ENCODE measurements at regions not wholly inside any gene's neighbourhood (a gene's known extent, or its start where the extent isn't known, plus 50 kb on each side); places are given as distances from the start of the nearest gene placed in this dataset.

DNA sequence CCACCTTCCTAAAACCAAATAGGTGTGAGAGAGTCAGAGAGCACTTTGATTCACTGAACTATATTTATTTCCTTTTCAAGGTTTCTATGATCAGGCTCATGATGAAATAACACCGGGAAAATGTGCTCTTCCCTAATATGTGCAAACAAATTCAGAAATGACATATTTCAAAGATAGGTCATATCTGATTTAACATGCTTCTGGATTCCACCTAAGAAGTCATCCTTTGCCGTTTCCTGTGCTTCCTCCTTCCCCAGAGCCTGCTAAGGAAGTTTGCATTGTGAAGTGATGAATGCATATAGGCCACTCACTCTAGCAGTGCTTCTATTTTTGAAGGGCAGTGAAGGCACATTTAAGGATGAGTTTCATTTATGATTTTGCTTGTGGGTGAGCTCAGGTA lies 327.6 kb downstream of the TDRD15 start:
- no peak for DNase-seq

DNA sequence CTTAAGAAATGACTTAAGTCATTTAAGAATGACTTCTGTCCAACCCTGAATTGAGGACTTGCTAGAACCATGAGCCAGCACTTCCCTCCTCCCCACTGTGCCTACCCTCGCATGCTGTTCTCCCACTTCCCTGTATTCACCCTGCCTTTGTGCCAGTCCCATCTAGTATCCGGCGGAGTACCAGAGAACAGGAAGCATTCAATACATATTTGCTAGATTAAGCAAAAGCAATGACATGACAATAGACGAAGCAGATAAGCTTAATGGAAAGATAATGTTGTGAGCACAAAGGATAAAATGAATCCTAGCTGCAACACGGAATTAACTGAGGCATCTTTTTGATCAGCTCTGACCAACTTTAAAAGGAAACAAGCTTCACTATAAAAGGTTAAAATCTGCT lies 328.5 kb downstream of the TDRD15 start:
- DNase-seq: no peak

DNA sequence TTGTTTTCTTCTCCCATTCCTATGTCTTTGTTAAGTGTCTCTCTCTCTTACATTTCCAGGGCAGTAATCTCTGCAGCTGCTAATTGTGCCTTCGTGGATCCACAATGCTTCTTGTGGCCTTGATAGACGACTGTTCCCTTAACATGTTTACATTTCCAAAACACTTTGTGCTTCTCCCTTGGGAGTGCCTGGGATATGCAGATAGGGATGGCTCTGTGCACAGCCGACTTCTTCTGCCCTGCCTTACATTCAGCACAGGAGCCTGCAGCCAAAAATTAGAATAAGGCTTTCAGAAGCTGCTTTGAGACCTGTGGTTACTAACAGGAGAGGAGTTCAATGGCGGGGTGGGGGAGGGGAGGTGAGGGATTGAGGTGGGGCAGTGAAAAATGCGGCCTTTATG lies 328.9 kb downstream of the TDRD15 start:
- no peak for DNase-seq

DNA sequence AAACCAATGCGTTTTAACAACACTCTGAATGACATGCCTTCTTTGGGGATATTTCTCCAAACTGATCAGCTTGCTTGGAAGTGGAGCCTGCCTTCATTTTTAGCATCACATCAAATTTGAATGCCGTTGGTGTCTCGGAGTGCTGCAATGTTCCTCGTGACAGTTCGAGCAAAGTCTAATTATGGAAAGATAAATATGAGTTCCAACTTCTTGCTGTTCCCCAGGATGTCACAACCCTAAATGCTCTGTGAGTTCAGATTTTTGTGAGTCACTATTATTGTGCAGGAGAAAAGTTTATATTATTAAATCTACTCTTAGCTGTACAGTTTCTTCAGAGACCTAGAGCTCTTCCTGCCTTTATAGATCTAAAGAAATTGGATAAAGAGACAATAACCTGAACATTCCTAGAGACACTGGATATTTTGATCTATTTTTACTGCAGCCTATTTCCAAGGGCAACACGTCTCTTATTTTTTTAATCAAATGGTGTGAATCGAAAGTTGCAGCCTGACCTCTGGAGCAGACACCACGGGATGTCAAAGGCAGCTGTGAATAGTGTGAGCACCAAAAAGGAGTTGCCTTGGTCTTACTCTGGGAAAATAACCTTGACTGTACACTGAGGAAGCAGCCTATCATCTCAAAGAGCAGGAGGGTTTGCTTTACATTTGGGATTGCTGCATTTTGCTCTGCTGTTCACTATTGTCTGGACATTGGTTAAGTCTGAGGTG lies 330.1 kb downstream of the TDRD15 start:
- no peak for DNase-seq

DNA sequence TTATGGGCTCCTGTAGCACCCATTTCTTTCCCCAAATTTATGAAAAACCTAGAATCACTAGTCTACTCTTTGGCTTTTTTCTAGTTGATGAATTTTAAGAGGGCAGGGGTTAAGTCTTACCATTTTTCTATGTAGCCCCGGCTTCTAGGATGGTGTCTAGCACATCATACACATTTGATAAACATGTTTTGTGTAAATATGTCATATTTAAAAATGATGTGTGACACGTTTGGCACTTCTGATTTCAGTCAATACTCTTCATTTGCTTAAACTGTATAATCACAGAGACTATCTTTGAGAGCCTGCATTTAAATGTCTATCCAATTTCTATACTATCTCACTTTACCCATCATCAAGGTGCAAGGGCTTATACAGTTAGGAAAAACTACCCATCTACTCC lies 331.1 kb downstream of the TDRD15 start:
- no peak for DNase-seq

DNA sequence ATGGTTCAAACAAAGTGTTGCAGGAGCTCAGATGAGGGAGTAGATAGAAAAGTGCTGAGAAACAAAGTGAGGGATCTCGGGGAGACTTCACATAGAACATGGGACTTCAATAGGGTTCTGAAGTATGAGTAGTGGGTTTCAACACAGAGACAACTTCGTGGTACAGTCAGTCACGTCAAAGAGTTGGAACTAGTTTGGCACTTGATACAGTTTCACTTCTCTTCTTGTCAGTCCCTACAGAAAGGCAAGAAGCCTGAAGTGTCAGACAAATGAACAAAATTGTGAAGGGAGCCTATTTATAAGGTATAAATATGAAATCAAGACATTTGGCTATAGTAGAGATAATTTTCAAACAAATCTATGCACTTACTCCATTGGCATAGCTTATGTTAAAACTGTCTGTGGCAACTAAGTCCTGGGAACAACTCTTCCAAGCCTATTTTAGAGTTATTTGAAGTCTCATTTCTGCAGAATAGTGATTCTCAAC lies 338.0 kb downstream of the TDRD15 start:
- no peak for DNase-seq

DNA sequence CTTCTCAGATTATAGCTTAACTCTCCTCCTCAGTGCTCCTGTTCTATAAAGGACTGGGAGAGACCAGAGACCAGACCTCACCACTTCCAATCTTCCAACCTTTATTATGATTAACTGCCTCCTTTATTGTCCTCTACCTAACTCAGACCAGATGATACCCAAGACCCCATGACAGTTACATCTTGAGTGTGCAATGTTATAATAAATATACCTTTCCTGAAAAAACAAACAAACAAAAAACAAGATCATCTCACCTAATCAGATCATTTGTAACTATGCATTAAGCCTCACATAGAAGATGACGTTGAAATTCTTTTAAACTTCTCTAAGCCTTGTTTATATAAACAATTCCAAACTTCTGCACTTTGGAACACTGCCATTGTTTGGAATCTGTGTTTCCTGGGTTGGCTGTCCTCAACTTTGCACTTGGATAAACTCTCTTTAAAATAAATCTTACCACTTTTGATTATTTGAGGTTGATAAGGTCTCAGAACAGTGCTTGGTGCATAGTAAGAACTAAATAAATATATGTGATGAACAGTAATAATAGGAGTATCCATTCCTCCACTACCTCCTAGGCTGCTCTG lies 342.7 kb downstream of the TDRD15 start:
- no peak for DNase-seq

DNA sequence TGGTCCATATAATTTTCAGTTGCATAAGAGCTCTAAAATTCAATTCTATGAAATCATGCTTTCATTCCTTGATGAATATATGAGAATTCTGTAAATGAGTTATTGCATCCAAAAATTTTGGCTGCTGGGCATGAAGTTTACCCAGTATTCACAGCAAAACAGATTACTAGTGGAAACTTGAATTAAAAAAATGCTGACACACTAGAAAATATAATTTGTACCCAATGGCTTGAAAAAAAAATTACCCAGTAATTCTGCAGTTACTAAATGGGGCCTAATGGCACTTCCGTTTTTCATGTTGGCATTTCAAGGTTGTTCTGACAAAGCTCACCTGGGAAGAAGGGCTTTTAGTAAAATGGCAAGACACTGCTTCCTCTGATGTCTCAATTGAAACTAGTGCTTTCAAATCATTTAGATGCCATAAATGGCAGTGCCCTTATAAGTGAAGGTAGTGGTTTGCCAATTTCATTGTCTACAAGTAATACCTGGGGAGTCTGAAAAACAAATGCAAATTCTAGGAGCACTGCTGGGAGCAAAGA lies 343.6 kb downstream of the TDRD15 start:
- no peak for DNase-seq

DNA sequence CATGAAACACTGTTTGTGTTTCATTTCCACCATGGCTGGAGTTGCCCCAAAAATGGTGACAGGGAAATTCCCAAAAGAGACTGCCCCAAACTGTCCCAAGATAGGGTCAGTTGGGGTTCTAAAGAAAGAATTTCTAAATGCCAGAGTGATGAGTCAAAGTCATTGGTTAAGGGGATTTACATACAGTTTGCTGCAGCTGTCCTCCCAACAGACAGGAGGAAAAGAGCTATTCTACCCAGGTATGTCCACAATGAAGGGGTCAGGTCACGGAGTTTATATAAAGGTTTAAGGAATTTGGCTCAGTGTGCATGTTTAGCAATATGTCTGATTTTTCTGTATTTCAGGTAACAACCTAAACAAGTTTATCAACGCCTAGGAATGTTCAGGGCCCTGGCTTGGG lies 344.1 kb downstream of the TDRD15 start:
- DNase-seq: no peak

DNA sequence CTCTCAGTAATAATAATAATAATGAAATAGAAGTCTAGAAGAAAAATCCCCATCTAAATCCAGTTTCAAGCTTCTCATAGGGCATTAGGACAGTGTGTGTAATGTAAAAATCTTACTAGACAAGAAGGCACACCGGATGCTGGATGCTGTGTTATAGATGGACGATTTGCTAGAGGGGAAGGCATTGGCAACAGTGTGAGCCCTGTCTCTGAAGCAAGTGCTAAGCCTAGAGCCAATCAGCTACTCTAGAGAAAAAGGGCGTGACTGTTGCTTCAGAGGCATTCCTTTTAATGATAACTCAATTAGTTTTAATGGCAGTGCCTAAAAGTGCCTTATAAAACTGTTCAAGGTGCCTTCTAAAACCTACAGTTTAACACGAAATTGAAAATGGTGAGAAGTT lies 344.9 kb downstream of the TDRD15 start:
- no peak for DNase-seq

DNA sequence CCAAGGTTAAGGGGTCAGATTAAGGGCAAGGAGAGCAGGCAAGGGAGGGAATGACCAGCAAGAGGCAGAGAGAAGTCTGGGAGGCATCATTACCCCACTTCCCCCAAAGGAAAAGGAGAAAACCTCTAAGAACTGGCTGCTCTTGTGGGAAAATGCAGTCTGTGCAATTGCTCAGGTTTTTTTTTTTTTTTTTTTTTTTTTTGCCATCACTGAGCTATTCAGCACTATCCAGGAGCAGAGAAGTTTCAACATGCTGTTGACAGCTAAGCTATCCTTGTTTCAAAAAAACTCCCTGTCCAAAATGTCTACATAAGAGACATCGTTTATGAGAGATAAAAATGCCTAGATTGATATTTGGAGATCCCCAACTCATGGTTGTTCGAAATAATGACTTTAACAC lies 345.4 kb downstream of the TDRD15 start:
- DNase-seq: no peak

DNA sequence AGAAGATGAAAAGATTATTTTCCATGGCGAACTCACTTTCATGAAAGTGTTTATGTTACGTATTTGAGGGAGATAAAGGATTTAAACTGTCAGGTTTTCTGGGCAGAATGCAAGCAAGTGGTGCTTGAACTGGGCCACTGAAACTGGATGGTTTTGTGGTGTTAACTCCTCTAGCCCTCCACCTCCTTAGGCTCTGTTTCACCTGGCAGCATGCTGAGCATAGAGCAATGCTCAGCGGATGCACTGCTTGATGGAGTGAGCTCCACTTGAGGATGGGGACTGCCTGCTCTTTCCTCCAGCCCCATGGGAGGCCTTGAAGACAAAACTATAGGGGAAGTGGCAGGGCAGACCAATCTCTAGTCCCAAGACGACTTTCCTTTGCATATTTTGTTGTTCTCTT lies 345.8 kb downstream of the TDRD15 start:
- no peak for DNase-seq

DNA sequence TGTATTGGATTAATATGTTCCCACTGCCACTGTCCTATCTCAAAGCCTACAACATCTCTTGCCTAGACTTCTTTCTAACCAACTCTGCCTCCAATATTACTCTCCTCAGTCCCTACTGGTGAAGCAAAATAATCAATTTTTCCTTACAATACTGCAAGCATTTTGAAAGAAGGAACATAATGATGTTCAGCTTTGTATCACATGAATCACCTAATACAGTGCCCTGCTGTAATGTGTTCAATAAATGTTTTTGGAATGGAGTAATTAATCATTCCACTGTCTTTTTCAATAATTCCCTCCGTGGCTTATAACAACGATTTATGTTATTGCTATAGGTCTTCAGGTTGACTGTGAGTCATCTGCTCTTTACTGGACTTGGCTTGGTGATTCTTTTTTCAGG lies 356.4 kb downstream of the TDRD15 start:
- DNase-seq: no peak

DNA sequence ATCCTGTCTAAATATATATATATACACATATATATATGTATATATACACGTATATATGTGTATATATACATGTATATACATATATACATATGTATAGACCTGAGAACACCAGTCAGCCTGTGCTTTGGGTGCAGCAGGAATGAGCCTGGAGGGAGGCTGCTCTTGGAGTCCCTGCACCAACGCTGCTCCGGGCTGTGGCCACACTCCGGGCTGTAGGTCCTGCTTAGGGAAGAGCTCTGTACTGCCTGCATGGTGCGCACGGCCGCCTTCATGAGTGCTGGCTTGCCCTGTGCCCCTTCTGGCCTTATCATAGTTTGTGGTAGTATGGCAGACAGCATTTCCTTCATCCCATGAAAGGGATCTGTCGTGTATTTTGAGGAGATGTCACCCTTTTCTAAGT lies 360.9 kb downstream of the TDRD15 start:
- DNase-seq: no peak

DNA sequence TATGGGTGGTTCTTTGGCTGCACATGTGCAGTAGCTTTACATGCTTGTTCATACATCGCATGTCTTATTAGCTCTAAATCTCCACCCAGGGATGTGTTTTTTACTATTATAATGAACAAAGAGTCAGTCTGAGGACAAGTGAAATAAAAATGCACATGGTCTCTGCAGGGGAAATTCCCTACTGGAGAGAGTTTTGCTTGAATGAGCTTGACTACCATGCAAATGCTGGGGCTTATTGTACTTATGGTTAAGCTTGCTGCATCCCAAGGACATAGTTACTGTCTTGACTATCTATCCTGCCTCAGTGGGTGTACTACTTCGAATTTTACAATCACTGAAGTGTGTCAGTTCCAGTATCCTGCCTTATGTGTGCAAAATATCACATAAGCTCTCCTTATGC lies 362.7 kb downstream of the TDRD15 start:
- DNase-seq: no peak

DNA sequence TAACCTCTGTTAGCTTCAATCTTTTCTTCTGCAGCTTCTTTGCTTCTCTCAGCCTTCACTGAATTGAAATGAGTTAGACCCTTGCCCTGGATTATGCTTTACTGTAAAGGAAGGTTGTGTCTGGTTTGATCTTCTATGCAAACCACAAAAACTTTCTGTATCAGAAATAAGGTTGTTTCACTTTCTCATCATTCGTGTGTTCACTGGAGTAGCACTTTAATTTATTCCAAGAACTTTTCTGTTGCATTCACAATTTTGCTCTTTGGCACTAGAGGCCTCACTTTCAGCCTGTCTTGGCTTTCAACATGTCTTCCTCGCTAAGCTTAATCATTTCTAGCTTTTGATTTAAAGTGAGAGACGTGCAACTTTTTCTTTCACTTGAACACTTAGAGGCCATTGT lies 365.3 kb downstream of the TDRD15 start:
- DNase-seq: no peak

DNA sequence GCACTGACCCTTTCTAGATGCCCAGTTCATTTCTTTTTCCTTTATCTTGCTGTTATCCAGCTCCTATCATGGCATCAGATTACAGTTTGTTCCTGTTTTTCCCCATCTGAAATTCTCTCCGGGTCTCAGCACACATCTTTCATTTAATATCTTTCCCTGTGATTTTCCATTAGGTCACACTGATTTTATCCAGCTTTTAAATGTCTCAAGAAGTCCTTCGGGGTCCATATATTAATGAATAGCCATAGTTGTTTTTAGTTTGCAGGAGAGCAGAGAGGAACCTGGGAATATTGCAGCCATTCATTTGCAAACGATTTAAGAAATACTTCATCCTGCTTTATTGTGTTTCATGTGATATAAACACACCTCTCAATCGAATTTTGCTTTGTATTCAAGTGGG lies 374.2 kb downstream of the TDRD15 start:
- DNase-seq: no peak

DNA sequence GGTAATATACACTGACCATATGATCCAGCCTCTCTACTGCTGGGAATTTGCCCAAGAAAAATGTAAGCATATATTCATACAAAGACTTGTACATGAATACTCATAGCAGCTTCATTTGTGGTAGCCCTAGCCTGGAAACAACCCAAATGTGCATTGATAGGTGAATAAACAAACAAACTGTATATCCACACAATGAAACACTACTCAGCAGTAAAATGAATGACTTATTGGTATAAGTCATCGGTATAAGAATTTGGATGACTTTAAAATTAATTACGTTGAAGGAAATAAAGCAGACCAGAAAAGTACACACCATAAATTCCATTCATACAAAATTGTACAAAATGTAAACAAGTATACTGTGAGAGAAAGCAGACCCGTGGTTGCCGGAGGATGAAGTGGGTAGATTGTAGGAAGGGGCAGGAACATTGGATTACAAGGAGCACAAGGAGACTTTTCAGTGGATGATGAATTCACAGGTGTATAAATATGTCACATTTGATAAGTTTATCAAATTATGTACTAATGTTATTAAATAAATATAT lies 376.7 kb downstream of the TDRD15 start:
- no peak for DNase-seq

DNA sequence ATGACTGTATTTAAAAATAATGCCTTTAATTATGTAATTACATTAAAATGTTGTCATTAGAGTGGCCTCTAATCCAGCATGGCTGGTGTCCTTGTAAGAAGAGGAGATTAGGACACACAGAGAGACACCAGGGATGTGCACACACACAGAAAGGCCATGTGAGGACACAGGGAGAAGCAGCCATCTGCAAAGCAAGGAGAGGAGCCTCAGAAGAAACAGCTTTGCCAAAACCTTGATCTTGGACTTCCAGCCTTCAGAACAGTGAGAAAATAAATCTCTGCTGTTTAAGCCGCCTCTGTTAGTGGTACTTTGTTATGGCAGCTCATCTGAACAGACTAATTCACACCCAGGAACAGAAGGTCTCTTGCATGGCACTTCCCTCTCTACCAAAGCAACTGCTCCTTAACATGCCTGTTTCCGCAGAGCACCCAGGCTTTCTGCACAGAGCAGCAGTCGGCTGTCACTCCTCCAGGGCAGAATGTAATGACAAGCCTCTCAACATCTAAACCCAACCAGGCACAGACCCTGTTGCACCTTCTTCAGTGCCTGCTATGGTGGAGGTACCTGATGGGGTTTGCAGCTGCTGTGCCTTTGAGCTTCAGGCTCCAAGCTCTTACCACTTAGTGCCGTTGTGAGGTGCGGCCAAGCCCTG lies 377.7 kb downstream of the TDRD15 start:
- no peak for DNase-seq

DNA sequence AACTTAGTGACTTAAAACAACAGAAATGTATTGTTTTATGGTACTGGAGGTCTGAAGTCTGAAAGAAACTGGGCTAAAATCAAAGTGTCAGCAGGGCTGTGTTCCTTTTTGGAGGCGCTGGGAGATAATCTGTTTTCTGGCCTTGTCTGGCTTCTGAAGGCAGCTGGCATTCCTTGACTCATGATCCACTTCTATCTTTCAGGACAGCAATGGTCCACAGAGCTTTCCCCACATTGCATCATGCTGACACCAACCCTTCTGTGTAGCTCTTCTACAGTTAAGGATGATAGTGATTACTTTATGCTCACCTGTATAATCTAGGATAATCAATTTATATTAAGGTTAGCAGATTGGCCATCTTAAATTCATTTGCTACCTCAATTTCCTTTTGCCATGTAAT lies 392.1 kb downstream of the TDRD15 start:
- DNase-seq: no peak

DNA sequence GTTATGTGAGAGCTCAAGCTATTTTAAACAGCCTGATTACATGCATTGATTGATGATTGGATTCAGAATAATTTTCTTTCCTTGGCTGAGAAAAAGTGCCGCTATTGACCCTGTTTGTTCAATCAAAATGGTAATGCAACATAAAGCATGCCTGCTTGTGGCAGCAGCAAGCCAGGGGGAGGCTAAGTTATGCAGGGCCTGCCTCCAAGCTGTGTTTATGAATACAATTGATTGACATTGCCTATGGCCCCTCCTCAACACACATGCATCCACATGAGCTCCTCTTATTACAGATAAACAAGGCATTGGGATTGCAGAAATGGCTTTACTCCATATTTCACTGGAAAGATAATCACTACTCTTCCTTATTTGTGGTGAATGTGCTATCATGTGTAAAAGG lies 395.6 kb downstream of the TDRD15 start:
- DNase-seq: no peak

DNA sequence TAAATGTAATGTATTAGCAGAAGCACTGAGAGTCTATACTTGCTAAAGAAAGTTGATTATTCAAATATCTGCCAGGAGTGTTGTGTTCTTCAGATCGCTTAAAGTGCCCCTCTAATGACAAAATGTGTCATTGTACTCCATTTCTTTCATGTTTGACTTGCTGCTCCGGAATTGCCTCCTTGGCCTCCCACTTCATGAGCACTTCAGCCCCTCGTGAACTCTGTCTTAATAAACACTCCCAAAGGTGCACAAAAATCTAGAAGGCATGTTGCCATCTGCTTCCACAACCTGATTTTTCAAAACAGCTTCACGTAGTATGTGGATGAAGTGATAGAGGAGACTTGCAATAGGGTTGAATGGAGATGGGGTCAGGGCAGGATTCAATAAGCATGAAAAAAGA lies 396.1 kb downstream of the TDRD15 start:
- DNase-seq: no peak

DNA sequence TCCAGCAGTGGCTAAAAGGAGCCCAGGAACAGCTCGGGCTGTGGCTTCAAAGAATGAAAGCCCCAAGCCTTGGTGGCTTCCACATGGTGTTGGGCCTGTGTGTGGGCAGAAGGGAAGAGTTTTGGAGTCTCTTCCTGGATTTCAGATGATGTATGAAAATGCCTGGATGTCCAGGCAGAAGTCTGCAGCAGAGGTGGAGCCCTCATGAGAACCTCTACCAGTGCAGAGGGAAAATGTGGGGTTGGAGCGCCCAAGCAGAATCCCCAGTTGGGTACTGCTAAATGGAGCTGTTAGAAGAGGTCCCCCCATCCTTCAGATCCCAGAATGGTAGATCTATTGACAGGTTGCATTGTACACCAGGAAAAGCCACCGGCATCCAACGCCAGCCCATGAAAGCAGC lies 412.1 kb downstream of the TDRD15 start:
- no peak for DNase-seq

DNA sequence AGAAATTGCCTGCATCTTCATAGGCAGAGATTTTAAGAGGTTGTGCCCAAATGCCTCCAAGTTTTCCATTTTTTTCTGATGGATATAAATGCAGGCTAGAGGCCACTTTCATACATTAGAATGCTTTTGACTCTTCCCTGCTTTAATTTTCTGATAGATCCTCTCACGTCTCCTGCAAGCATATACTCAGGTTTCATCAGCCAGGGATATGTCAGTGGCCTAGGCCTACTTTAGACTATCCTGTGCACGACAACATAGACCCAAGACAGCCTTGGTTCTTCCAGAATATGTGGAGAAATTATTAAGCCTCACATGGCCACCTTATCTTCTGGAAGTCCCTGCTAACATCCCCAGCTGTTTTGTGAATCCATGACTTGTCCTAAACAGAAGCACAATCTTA lies 415.9 kb downstream of the TDRD15 start:
- no peak for DNase-seq

Data from DMS 273 treated with DMSO at 0.1 percent for 48 hours (cell line).